Epidermal melanocyte (primary cell): ENCODE measurements at regions not wholly inside any gene's neighbourhood (a gene's known extent, or its start where the extent isn't known, plus 50 kb on each side); places are given as distances from the start of the nearest gene placed in this dataset.
"Not testable (repeated sequence)": the region's sequence is repeated elsewhere in the genome, so short reads cannot be mapped to it uniquely, and the experiment has no call there.

Experiments used
- DNase-seq: peaks from one replicate; pipeline ENCODE4 v3.0.0; 2011; ENCODE audit warnings: low spot score; ENCODE audit not compliant: insufficient read length

GRCh38 chr14:25440382-25440781, 390.4 kb upstream of the STXBP6 start:
- DNase-seq, result not testable (repeated sequence)

DNA sequence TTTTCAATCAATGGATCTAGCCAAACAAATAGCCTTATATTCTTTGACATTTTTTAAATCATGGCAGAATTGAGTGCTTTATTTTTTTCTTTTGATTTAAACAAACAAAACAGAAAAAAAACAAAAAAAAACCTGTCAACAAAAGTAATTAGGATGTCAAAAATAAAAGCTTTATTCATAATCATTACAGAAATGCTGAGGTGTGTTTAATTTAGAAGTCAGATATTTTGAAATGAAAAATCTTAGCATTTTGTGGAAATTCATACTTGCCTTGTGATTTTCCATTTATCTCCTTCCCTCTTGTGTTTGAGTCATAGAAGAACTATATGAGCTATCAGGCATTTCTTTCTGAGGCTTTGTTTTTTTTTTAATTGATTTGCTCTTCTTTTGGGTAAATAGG, 387.0 kb upstream of the STXBP6 start:
- DNase-seq, result no peak

- no peak for DNase-seq
These were observed 386.4 kb upstream of the STXBP6 start for GRCh38 chr14:25436288-25436875.

DNA sequence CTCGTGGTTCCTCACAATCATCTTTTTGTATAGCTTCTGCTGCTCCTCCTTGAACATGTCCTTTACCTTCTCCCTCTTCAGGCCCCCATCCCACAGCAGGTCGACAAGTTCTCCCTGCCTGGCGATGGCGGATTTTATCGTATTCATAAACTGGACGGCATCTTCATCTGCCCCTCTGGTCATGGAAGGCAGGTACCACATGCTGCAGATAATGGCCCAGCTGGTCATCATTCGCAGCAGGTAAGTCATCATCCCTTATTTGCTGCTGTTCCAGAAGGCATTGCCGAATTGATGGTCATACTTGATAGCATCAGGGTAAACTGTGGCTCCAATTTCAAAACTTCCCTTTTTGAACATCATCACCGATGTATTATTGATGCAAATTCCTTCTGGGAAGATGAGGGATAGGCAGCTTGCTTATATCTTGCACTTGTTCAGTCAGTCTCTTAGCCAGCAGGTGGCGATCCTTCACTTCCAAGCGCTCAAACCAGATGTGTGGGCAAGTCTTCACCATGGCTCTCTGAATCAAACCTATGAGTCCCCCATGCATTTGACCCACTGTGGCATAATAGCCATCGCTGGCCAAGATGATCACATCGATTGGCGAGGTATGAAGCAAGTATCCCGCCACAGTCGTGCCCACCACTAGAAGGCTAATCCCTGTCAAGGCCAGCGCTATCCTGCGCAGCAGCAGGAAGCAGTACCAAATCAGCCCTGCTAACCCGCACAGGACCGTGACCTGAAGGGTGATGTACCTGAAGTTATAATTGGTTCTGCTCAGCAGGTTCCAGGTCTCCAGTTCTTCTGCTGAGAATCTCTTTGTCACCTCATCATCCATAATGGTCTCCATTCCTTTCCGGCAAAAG, 381.5 kb upstream of the STXBP6 start:
- DNase-seq, result no peak

DNA sequence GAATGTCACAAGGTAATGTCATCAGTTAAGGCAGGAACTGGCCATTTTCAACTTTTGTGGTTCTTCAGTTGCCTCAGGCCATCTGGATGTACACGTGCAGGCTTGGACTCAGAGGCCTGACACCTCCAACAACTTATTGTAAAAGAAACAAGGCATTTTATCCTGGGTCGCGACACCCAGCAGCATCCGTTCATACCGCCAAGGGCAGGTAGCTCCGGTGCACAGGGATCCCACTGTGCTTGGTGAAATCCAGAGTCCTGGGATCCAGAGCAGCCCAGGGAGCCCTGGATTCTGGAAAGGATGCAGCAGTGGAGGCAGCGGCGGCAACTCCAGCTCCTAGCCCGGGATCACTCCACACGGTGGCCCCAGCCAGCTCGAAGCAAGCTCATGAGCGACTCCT, 380.9 kb upstream of the STXBP6 start:
- no peak for DNase-seq

DNA sequence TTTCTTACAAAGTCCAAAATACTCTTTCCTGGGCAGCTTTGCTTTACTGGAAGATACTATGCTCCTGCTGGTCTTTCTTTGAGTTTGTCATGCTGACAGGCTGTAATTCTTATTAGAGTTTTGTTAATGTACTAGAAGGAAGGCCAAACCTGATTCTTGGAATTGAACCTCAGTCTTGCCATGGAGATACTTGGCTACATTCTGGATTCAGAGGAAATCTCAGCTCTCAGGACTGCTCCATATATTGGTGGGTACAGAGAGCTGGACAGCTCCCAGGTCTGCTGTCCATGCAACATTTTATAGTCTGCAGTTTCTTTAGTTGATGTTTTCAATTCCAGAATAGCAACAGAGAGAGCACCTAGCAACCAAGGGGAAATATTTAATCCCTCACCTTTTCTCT, 363.1 kb upstream of the STXBP6 start:
- DNase-seq, result no peak

DNA sequence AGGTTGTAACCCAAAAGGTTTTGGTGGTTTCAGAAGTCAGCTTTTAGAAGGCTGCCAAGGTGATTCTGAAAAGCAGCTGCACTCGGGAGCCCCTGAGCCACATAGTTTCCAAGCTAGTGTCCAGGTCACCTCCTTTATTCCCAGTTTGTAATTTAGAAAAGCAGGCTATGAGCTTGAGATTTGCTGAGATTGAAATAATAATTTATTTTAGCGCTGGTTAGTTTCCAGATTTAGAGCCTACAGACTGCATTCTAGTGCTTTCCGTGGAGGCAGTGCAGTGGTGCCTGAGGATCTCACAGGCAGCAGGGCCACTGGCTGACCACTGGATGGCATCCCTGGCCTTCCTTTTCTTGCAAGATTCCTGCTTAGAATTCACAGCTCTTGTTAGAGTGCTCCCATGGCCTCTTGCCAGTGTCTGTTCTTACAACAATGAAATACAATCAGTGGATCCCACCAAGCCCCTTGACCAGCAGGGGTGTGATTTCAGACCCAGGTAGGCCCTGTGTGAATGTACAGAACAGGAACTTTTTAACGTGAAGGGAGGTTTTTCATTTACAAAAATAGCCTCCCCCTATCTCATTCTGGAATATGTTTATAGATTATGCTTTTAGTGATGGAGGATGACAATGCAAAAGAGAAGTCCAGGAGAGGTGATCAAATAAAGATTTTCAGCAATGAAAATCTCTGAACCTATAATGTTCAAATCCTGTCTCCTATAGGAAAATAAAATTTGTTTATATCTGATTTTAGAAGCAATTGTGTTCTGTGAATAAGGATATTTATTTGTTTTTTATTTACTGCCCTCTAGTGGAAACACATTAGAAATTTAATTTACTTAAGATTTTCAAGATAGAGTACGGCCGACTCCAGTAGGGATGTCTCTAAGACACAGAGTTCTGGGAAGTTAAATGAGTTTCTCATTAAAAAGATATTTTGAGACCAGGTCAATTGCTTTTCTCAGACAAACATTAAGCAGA, 362.1 kb upstream of the STXBP6 start:
- no peak for DNase-seq

DNA sequence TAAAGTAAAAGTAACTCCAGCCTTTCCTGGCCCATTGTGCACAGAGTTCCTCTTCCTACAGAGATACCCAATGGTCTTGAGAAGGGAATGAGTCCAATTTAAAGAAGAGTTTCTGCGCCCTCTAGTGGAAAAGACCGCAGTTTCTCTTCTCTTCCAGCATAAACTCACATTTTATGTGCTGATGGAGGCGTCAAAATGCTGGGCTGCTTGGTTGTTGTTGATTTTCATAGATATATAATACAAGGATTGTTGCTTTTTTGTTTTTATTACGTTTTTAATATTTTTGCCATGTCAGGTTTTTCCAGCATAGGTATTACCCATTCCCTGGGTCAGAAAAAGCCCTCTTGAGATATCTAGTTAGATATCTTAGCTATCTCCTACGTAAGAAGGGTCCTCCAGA, 356.9 kb upstream of the STXBP6 start:
- no peak for DNase-seq

GRCh38 chr14:25400607-25401206, 350.8 kb upstream of the STXBP6 start:
- DNase-seq, result no peak

DNA sequence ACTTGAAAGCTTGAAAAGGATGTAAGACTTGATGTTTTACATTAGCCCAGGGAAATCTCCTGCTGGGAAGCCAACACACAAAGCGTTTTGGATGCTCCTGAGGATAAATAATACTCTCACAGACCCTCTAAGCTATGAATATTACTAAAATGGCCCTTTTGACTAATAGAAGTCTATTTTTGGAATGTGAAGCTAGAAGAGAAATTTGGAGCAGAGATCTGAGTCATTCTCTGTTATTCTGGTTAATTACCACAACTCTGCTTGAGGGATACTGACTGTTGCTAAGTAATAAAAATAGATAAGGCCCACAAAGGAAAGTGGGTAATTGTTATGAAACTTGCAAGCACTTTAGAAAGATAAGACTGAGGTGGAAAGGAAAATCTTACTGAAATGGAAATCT, 346.2 kb upstream of the STXBP6 start:
- DNase-seq, result no peak

GRCh38 chr14:25394791-25395391, 344.9 kb upstream of the STXBP6 start:
- DNase-seq, result no peak

DNA sequence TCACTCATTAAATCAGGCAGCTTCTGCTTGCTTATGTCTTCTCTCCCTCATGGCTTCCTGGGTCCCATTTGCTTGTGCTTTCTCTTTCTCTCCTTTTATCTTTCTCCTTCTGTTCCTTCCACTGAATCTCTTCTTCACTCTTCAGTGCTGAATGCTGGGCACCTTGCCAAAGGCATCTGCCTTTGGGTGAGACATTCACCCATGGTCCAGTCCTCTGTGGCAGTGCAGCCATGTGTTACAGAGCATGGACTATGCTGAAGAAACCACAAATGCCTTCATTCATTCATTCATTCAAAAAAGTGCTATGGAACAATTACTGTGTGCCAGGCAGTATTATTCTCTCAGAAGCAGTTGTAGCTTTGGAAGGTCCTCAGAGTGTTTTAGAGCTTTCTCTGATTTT, 344.4 kb upstream of the STXBP6 start:
- no peak for DNase-seq

GRCh38 chr14:25389948-25390347, 340.0 kb upstream of the STXBP6 start:
- DNase-seq, result no peak

DNA sequence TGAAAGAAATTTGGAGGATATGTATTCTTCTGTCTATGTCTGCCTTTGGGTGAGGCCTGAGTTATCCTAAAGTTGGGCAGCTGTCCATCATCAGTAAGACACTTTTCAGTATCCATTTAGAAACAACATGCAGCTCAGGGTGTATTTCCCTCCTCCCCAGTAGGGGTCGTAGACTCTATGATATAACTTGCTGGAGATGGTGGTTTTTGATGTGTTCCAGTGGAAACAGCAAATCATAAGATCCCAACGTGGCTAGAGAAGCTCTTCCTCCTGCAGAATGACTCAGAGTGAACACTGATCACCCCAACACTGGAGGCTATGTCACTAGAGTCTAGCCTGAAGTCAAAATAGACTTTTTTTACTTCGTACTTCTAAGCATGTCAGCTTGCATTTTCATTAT, 331.6 kb upstream of the STXBP6 start:
- no peak for DNase-seq

GRCh38 chr14:25375639-25376038, 325.7 kb upstream of the STXBP6 start:
- DNase-seq, result no peak

GRCh38 chr14:25371068-25371467, 321.1 kb upstream of the STXBP6 start:
- DNase-seq, result no peak

GRCh38 chr14:25370057-25370456, 320.1 kb upstream of the STXBP6 start:
- DNase-seq, result not testable (repeated sequence)

DNA sequence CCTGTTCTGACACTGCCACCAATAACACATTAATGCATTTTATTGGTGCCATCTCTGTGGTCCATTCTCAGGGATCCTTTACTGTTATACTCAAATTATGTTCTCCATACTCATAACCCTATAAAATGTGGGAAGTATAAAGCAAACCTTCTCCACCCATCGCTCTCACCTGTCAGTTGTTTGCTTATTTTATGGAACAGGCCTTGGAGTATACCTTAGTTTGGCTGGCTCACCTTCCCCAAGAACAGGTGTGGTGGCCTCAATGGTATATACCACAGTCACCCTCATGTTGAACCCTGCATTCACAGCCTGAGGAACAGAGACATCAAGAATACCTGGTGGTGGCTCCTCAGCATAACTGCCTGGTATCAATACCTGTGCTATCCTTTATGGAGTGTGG, 308.4 kb upstream of the STXBP6 start:
- no peak for DNase-seq

DNA sequence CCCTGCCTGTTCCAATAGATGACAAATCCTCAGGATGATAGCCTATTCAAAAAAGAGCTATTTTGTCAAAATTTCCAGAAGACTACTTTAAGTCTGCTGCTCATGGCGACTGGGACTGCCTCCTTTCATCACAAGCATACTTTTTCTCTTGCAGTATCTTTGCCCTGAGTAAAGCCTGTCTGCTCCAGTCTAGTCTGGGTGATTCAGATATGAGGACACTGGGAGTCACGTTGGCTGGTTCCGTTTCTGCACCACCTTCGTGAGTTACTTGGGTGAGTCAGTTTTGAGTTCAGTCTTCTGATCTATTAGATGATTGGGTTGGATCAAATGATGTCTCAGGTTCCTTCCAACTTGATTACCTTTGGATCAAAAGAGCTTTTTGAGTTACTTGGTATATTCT, 301.3 kb upstream of the STXBP6 start:
- DNase-seq, result no peak

DNA sequence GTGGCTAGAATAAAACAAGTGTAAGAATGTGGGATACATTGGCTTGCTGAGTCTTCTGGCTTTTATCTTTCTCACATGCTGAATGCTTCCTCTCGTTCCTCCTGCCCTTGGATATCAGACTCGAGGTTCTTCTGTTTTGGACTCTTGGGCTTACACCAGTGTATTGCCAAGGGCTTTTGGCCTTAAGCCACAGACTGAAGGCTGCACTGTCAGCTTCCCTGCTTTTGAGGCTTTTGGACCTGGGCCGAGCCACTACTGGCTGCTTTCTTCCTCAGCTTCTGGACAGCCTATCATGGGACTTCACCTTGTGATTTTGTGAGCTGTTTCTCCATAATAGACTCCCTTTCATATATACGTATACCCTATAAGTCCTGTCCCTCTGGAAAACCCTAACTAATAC, 300.9 kb upstream of the STXBP6 start:
- no peak for DNase-seq

DNA sequence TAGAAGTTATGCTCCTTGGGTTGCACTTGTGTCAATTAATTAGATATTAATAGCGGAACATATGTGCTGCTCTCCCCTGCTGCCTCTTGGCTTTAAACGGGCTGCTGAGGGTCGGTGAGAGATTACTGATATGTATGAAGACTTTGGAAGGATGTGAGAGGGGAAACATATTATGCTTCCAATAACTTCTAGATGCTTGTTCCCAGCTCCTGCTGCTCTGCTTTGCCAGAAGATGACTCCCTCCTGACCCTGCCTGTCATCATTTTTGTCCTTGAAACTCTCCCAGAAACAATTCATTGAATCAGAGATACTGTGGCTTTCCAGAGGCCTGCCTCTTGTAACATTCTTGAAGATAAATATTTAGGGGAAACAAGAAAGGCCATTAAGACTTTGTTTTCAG, 300.1 kb upstream of the STXBP6 start:
- no peak for DNase-seq
